AG04449 (cell line): ENCODE measurements at regions not wholly inside any gene's neighbourhood (a gene's known extent, or its start where the extent isn't known, plus 50 kb on each side); places are given as distances from the start of the nearest gene placed in this dataset.

Source experiments
- CTCF ChIA-PET: fragments of 350-600 bp; formaldehyde crosslinking; extraction: SDS; loops from one replicate; lab custom pipeline; 2021; ENCODE audit warnings: antibody characterized with exemption; lab: Yijun Ruan, JAX
- POLR2A ChIA-PET: fragments of 400-600, 350-600 bp; formaldehyde crosslinking; extraction: SDS; loops from one replicate; lab custom pipeline; 2020; ENCODE audit warnings: antibody characterized with exemption, inconsistent platforms; lab: Yijun Ruan, JAX
- DNase-seq: peaks from one replicate; pipeline ENCODE4 v3.0.0-alpha.2; 2010; ENCODE audit warnings: low read depth, low spot score
- H3K4me3 ChIP-seq: 2 replicates; pipeline ENCODE4 v1.5.1; 2011; ENCODE audit warnings: low read depth, mild to moderate bottlenecking, control low read depth, low read length
- CTCF ChIP-seq: IDR thresholded peaks from one replicate; pipeline ENCODE4 v1.5.1; 2011; ENCODE audit warnings: mild to moderate bottlenecking, moderate library complexity, low read length, control low read depth, inconsistent platforms; ENCODE audit not compliant: insufficient read depth; ENCODE audit errors: missing control alignments

- no peak overlapping the region for H3K4me3 ChIP-seq
- no peak for TF ChIP-seq CTCF
- DNase-seq = no peak
- CTCF ChIA-PET = interaction anchor here (1.0 kb wide), 1 partner anchor 23 kb away, joined by 3 read pairs; no protein-coding TSS in a partner anchor
- POLR2A ChIA-PET = no interaction called here
These were observed 109.4 kb upstream of the MYL2 start for GRCh38 chr12:111029732-111030131.

GRCh38 chr12:111029305-111029704 lies 108.9 kb upstream of the MYL2 start:
- no peak for TF ChIP-seq CTCF
- ChIA-PET POLR2A (no interaction called here), CTCF (no interaction called here)
- H3K4me3 ChIP-seq = no peak overlapping the region
- no peak for DNase-seq

GRCh38 chr12:111028830-111029229 lies 108.5 kb upstream of the MYL2 start:
- H3K4me3 ChIP-seq = no peak overlapping the region
- POLR2A ChIA-PET = no interaction called here
- no peak for TF ChIP-seq CTCF
- DNase-seq = no peak
- CTCF ChIA-PET = no interaction called here

- CTCF ChIA-PET = interaction anchor here (2.1 kb wide), 1 partner anchor 273 kb away, joined by 5 read pairs; no protein-coding TSS in a partner anchor
- no peak for TF ChIP-seq CTCF
- POLR2A ChIA-PET = interaction anchor here (0.6 kb wide), 1 partner anchor 27 kb away, joined by 3 read pairs; no protein-coding TSS in a partner anchor
- no peak for DNase-seq
- H3K4me3 ChIP-seq = no peak overlapping the region
These were observed 107.1 kb upstream of the MYL2 start for GRCh38 chr12:111027431-111027830.

GRCh38 chr12:111025792-111026430 lies 105.5 kb upstream of the MYL2 start:
- CTCF ChIA-PET = interaction anchor here (1.0 to 2.1 kb wide), 3 partner anchors 16 to 274 kb away, joined by 4 to 5 read pairs (median 4); no protein-coding TSS in a partner anchor

GRCh38 chr12:111025301-111025700 lies 104.9 kb upstream of the MYL2 start:
- DNase-seq = no peak
- TF ChIP-seq CTCF = no peak
- POLR2A ChIA-PET = no interaction called here
- CTCF ChIA-PET = interaction anchor here (1.3 kb wide), 1 partner anchor 17 kb away, joined by 4 read pairs; no protein-coding TSS in a partner anchor
- no peak overlapping the region for H3K4me3 ChIP-seq

More at GRCh38 chr12:111025792-111026430, 105.5 kb upstream of the MYL2 start:
- POLR2A ChIA-PET = no interaction called here
- no peak overlapping the region for H3K4me3 ChIP-seq
- no peak for TF ChIP-seq CTCF
- DNase-seq = no peak
